PC-3 (cell line): ENCODE measurements at regions not wholly inside any gene's neighbourhood (a gene's known extent, or its start where the extent isn't known, plus 50 kb on each side); places are given as distances from the start of the nearest gene placed in this dataset.

ENCODE experiments used
- EZH2 ChIP-seq: fragments of 300-600 bp; sonication (generic); IDR thresholded peaks from one replicate; pipeline ENCODE4 v1.6.1; 2017; ENCODE audit warnings: antibody characterized with exemption, mild to moderate bottlenecking, low read length; ENCODE audit not compliant: unreplicated experiment
- TF ChIP-seq, protein P1 (sequence below): fragments of 300-600 bp; sonication (generic); conservative IDR thresholded peaks from 2 replicates; pipeline ENCODE4 v1.5.1; 2017; ENCODE audit warnings: antibody characterized with exemption, low read depth, mild to moderate bottlenecking, low read length

DNA sequence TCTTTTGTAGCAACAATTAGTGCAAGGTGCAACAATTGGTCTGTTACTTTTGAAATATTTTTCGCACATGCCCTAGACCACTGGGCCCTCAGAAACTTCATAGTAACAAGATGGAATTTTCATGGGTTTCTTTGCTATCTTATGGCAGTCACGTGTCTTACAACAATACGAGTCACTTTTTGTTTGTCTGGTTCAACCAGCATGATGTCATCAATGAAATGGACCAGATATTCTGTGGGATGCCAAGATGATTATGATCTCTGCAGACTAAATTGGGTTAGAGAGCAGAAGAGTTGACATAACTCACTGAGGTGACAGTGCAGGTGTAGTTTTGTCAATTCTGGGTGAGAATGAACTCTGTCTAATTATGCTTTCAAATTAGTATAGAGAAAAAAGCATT is 239.6 kb upstream of the RIOK2 start:
- TF ChIP-seq, protein P1, sequence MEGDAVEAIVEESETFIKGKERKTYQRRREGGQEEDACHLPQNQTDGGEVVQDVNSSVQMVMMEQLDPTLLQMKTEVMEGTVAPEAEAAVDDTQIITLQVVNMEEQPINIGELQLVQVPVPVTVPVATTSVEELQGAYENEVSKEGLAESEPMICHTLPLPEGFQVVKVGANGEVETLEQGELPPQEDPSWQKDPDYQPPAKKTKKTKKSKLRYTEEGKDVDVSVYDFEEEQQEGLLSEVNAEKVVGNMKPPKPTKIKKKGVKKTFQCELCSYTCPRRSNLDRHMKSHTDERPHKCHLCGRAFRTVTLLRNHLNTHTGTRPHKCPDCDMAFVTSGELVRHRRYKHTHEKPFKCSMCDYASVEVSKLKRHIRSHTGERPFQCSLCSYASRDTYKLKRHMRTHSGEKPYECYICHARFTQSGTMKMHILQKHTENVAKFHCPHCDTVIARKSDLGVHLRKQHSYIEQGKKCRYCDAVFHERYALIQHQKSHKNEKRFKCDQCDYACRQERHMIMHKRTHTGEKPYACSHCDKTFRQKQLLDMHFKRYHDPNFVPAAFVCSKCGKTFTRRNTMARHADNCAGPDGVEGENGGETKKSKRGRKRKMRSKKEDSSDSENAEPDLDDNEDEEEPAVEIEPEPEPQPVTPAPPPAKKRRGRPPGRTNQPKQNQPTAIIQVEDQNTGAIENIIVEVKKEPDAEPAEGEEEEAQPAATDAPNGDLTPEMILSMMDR, result no peak
- no peak for TF ChIP-seq EZH2
